Activated T-helper 2 cell treated with anti-CD3 and anti-CD28 coated beads, Interferon-gamma antibody, Interleukin-2, Interleukin-4, amounts not matched to agents 10 μg/mL and 5 μg/mL and 100 μg/mL, durations not matched to agents 14 hours and 24 hours and 36 hours (primary cell): ENCODE measurements at regions not wholly inside any gene's neighbourhood (a gene's known extent, or its start where the extent isn't known, plus 50 kb on each side); places are given as distances from the start of the nearest gene placed in this dataset.

Source experiments
- DNase-seq: peaks from one replicate; pipeline ENCODE4 v3.0.0; 2021; ENCODE audit warnings: low spot score
- H3K27ac Mint-ChIP-seq: one replicate; pipeline ENCODE4 v1.8.0; 2021; ENCODE audit warnings: mixed read lengths
- H3K27me3 Mint-ChIP-seq: one replicate; pipeline ENCODE4 v1.8.0; 2021; ENCODE audit warnings: low read depth, mixed read lengths
- H3K36me3 Mint-ChIP-seq: one replicate; pipeline ENCODE4 v1.8.0; 2021; ENCODE audit warnings: low read depth, mixed read lengths
- H3K4me1 Mint-ChIP-seq: one replicate; pipeline ENCODE4 v1.8.0; 2021; ENCODE audit warnings: low read depth, mixed read lengths
- H3K4me3 Mint-ChIP-seq: one replicate; pipeline ENCODE4 v1.8.0; 2021; ENCODE audit warnings: low read depth, mild to moderate bottlenecking, moderate library complexity, mixed read lengths
- H3K9me3 Mint-ChIP-seq: one replicate; pipeline ENCODE4 v1.8.0; 2021; ENCODE audit warnings: mixed read lengths
- intact Hi-C: fragments of 100-400 bp; cut with micrococcal nuclease; formaldehyde crosslinking; loops from one replicate; pipeline ENCODE4 v1.15.1; 2023

DNA sequence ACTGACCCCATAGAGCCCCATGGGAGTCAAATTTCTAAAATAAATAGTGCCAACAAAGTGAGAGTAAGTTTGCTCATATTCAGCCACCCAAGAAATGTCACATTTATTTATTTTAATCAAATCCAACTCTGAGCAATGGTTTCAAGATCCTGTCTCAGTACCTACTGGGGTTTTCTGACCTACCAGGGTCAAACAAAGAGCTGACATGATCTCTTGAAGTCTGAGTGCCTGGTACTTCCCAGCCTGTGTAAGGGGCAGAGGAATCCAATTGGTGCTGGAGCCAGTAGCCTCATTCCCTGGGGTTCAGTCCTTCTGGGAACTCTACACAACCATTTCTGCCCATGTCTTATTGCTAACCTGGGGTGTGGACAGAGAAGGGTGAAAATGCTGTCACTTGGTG, 104.6 kb upstream of the SERP2 start:
- Mint-ChIP-seq H3K27ac (no peak overlapping the region), H3K4me3 (no peak overlapping the region), H3K36me3 (no peaks in the 10 kb centered on the region), H3K27me3 (peaks cover 49% of the 10 kb centered on the region), H3K9me3 (no peaks in the 10 kb centered on the region), H3K4me1 (peaks cover 15% of the 10 kb centered on the region)
- no peak for DNase-seq
- intact Hi-C loops, result no loop called here

DNA sequence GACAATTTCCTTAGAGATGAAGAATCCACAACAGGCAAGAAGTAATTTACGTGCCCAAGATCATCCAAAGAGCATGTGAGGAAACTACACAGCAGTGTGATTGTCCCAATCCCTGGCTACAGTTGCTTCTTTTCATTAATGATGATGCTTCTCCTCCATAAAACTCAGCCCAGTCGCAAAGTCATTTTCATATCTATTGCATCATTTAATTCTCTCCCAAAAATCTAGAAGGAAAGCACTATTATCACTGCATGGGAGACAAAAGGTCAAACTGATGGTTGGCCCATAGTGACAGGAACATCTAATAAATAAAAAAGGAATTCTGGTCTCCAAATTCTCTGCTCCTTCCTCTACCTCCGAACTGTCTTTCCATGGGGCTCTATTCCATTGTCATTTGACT, 103.5 kb upstream of the SERP2 start:
- H3K9me3 Mint-ChIP-seq, result no peaks in the 10 kb centered on the region
- intact Hi-C loops, result no loop called here
- H3K36me3 Mint-ChIP-seq, result peaks cover 9% of the 10 kb centered on the region
- peaks cover 45% of the 10 kb centered on the region for H3K27me3 Mint-ChIP-seq
- peaks cover 26% of the 10 kb centered on the region for H3K4me1 Mint-ChIP-seq
- H3K4me3 Mint-ChIP-seq, result no peak overlapping the region
- DNase-seq, result no peak
- no peak overlapping the region for H3K27ac Mint-ChIP-seq

DNA sequence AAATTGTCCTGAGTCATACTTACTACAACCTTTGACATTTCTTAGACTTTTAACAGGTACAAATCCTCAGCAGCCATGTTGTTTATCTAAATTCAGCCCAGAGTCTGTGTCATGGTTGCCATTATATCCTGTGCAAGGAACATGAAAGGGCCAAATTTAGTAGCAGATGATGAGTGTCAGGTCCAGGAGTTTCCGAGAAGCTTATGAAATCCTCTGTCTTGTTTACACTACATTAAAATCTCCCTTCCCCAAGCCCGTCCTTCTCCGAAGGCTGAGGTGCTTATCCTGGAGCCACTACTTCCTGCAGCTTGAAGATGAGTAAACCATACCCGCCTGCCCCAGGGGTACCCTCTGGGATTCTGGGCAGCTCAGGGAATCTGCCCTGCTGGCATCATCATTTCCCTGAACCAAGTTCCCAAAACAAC, 102.6 kb upstream of the SERP2 start:
- H3K4me3 Mint-ChIP-seq, result no peak overlapping the region
- H3K36me3 Mint-ChIP-seq, result peaks cover 12% of the 10 kb centered on the region
- intact Hi-C loops, result no loop called here
- H3K27me3 Mint-ChIP-seq, result peaks cover 39% of the 10 kb centered on the region
- peaks cover 8% of the 10 kb centered on the region for H3K9me3 Mint-ChIP-seq
- H3K27ac Mint-ChIP-seq, result no peak overlapping the region
- peaks cover 30% of the 10 kb centered on the region for H3K4me1 Mint-ChIP-seq
- no peak for DNase-seq

DNA sequence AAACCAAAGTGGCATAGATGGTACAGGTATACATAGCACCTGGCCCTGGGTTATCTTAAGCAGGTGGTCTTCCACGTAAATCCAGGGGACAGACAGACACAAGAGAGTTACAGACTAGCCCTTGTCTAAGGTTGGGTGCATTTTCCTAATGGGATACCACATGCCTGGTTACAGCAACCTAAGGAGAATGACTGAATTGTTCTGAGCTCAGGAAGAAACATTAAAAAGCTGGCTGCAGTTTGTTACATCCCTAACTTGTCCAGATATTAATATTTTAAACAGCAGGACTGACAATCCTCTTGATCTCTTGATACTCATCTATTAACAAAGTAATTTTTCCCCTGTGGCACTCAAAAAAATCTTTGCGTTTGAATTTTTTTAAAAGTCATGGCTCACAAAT, 102.2 kb upstream of the SERP2 start:
- Mint-ChIP-seq H3K27ac (no peak overlapping the region), H3K4me3 (no peak overlapping the region), H3K4me1 (peaks cover 30% of the 10 kb centered on the region), H3K27me3 (peaks cover 39% of the 10 kb centered on the region), H3K9me3 (peaks cover 8% of the 10 kb centered on the region), H3K36me3 (peaks cover 12% of the 10 kb centered on the region)
- no peak for DNase-seq
- intact Hi-C loops, result no loop called here

DNA sequence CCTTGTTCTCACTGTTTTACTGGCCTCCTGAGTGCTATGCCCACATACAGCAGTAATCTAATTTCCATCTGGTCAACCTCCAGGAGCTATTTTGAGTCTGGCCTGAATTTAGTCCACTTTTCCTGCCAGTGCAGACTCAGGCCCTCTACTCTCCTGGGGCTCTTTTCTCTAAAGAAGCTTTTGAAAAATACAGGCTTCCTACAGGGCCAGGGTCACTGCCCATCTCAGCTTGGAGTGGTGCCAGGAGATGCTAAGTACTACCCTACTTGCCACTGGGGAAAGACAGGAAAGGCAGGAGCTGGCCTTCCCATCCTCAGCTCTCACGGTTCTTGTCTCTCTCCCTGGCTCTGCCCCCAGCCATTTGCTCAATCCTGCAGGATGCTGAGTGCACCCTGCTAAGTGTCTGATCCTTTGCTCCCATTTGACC, 101.7 kb upstream of the SERP2 start:
- peaks cover 8% of the 10 kb centered on the region for H3K9me3 Mint-ChIP-seq
- no peak overlapping the region for H3K27ac Mint-ChIP-seq
- DNase-seq, result no peak
- H3K36me3 Mint-ChIP-seq, result peaks cover 12% of the 10 kb centered on the region
- H3K4me1 Mint-ChIP-seq, result peaks cover 30% of the 10 kb centered on the region
- peaks cover 35% of the 10 kb centered on the region for H3K27me3 Mint-ChIP-seq
- H3K4me3 Mint-ChIP-seq, result no peak overlapping the region
- intact Hi-C loops, result no loop called here

DNA sequence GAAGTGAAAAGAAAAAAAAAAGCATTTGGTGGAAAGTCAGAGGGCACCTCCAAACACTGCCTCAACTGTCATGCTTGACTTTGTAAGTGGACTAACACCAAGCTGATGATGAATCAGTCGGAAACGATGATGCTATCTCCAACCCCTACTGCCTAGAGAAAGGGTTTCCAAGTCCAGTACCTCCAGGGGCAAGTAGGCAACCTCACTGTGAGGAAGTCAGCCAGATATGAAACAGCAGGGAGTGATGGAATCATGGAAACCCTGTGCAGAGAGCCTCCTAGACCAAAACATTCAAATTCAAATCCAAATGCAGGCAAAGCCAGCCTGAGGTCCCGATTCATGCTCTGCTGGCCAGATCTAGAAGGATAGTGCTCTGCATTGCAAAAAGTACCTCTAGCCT, 100.9 kb upstream of the SERP2 start:
- peaks cover 12% of the 10 kb centered on the region for H3K36me3 Mint-ChIP-seq
- H3K27me3 Mint-ChIP-seq, result peaks cover 30% of the 10 kb centered on the region
- H3K4me1 Mint-ChIP-seq, result peaks cover 30% of the 10 kb centered on the region
- peaks cover 8% of the 10 kb centered on the region for H3K9me3 Mint-ChIP-seq
- no peak overlapping the region for H3K4me3 Mint-ChIP-seq
- intact Hi-C loops, result no loop called here
- no peak for DNase-seq
- no peak overlapping the region for H3K27ac Mint-ChIP-seq

DNA sequence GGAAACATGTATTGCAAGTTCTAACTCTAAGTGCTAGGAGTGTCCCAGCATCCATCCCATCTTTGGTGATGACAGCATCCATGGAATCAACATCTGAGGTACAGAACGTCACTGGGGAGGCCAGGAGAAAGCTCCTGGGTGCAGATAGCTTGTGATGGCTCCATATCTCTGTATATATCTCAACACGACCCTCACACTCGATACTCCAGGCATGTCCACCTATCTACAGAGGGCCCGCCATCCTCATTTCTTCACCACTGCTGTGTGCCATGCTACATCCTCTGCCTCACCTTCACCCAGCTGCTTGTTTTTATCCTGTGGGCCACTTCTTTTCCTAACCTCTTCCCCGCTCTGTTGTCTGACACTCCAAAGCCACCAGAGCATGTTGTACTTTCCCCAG, 100.4 kb upstream of the SERP2 start:
- Mint-ChIP-seq H3K36me3 (peaks cover 12% of the 10 kb centered on the region), H3K4me3 (no peak overlapping the region), H3K27ac (no peak overlapping the region), H3K9me3 (peaks cover 8% of the 10 kb centered on the region), H3K27me3 (peaks cover 25% of the 10 kb centered on the region), H3K4me1 (peaks cover 30% of the 10 kb centered on the region)
- no peak for DNase-seq
- intact Hi-C loops, result no loop called here

DNA sequence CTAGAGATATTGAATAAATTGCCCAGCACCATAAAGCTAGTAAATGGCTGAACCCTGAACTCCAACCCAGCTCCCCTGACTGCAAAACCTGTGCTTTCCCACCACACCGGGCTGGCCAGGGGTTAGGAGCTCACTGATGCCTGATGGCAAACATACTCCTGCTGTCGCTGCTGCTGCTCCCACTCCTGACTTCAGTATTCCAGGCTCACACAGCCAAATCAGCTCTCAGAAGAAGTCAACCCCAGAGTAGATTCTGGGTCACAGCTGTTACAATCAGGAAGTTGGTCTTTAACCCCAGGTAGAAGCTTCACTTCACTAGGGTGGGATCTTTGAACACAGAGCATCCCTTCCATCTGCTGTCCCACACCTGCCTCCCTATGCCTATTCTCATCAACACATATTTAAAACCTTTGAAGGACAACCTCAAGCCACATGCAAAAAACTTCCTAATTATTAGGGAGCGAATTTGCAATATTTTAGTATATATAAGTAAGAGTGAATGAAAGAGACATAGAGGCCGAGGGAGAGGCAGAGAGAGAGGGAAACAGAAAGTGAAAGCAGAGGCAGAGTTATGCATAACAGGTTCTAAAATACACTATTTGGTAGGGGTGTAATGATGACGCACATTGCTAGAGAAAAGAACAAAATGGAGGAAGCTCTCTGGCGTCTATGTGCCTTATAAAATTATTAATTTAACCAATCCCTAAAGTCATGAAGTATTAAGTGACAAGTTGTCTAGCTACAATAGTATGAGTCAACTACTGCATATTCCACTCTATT, 99.4 kb upstream of the SERP2 start:
- peaks cover 12% of the 10 kb centered on the region for H3K36me3 Mint-ChIP-seq
- peaks cover 30% of the 10 kb centered on the region for H3K4me1 Mint-ChIP-seq
- peak overlapping the region; percentile 46 for H3K4me3 Mint-ChIP-seq
- DNase-seq, result no peak
- peaks cover 8% of the 10 kb centered on the region for H3K9me3 Mint-ChIP-seq
- peaks cover 21% of the 10 kb centered on the region for H3K27me3 Mint-ChIP-seq
- intact Hi-C loops, result loop anchor here (1.0 kb wide), 1 partner anchor 15 kb away; no protein-coding TSS in a partner anchor
- H3K27ac Mint-ChIP-seq, result peak overlapping the region; percentile 73

DNA sequence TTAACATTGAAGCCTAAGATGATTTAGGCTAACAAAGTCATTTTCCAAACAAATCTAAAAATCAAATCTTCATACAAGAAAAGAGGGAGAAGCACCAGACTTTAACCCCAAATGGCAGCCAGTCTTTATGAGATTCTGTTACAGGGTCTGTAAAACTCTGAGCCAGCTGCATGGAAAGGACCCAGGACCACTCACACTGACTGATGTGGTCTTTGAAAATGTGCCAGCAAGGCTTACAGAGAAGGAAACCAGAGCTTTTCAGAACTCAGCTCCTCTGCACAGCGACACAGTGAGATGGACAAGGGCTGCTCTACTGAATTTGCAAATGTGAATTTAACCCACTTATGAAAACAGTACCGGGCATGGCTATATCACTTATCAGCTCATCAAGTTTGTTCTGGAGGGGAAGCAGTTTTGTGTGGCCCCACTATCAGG, 98.8 kb upstream of the SERP2 start:
- peak overlapping the region; percentile 46 for H3K4me3 Mint-ChIP-seq
- H3K27me3 Mint-ChIP-seq, result peaks cover 16% of the 10 kb centered on the region
- peaks cover 30% of the 10 kb centered on the region for H3K4me1 Mint-ChIP-seq
- peaks cover 12% of the 10 kb centered on the region for H3K36me3 Mint-ChIP-seq
- no peak for DNase-seq
- peak overlapping the region; percentile 73 for H3K27ac Mint-ChIP-seq
- intact Hi-C loops, result loop anchor here (1.0 kb wide), 1 partner anchor 15 kb away; no protein-coding TSS in a partner anchor
- H3K9me3 Mint-ChIP-seq, result peaks cover 8% of the 10 kb centered on the region

DNA sequence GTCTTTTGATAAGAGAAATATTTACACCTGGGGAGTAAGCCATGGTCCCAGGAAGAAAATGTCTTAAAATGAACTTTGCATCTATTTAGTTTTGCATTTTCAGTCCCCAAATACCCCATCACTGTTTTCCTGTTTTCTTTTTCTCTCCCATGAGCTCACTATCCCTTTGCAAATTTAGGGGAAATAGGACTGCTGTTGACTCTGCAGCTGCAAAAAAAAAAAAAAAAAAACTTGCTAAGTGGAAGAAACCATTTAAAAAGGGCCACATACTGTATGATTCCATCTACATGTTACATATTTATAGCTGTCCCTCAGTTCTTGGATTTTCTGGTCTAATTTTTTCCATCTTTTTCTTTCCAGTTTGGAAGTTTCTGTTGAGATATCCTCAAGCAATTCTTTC, 98.2 kb upstream of the SERP2 start:
- Mint-ChIP-seq H3K4me1 (peaks cover 30% of the 10 kb centered on the region), H3K27me3 (peaks cover 14% of the 10 kb centered on the region), H3K36me3 (peaks cover 12% of the 10 kb centered on the region), H3K4me3 (no peak overlapping the region), H3K9me3 (peaks cover 8% of the 10 kb centered on the region), H3K27ac (no peak overlapping the region)
- intact Hi-C loops, result no loop called here
- no peak for DNase-seq

DNA sequence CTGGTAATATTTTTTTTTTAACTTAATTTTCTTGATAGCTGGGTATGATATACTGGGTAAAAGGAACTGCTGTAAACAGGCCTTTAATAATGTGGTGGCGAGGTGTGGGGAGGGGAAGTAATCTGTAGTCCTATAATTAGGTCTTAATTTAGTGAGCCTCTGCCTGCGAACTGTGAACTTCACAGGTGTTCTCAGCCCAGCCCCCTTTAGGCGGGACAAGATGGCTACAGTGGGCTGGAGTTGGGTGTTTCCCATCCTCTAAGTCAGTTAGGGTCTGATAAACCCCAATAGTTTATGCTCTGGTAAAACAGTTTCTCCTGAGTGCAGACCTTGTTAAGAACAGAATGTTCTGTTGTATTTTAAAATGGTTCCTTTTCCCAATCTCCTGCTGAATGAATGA, 97.6 kb upstream of the SERP2 start:
- Mint-ChIP-seq H3K27me3 (peaks cover 11% of the 10 kb centered on the region), H3K9me3 (peaks cover 8% of the 10 kb centered on the region), H3K36me3 (peaks cover 12% of the 10 kb centered on the region), H3K4me3 (no peak overlapping the region), H3K4me1 (peaks cover 27% of the 10 kb centered on the region), H3K27ac (no peak overlapping the region)
- DNase-seq, result no peak
- intact Hi-C loops, result no loop called here

DNA sequence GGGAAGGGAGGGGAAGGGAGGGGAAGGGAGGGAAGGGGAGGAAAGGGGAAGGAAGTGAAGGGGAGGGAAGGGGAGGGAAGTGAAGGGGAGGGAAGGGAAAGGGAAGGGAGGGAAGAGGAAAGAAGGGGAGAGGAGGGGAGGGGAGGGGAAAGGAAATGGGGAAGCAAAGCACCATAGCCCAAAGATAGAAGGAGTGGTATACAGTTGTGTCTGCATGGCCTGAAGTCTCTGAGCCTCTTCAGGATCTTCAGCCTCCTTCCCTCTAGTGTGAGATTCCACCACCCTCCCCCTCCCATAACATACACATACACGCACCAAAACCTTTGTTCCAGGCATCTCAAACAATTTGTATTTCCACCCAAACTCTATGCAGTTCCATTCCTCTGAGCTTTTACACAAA, 96.2 kb upstream of the SERP2 start:
- Mint-ChIP-seq H3K36me3 (peaks cover 12% of the 10 kb centered on the region), H3K27me3 (peaks cover 12% of the 10 kb centered on the region), H3K27ac (no peak overlapping the region), H3K4me1 (peaks cover 23% of the 10 kb centered on the region), H3K4me3 (no peak overlapping the region), H3K9me3 (peaks cover 8% of the 10 kb centered on the region)
- intact Hi-C loops, result no loop called here
- no peak for DNase-seq

DNA sequence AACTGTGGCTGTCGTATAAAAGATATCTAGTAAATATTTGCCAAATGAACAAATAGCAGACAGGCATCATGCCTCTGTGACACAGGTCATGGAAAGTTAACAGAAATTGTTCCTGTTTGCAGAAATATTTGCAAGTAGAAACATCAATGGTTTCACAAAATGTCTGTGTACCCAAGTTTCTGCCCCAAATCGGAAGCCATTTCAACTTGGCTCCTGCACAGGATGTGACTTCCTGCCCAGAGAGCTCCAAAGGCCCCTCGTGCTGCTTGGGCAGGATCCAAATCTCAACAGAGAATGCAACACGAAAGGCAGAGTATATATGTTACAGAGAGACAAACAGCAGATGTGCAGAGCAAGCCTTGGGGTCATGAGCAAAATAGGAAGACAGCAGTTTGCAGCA, 95.5 kb upstream of the SERP2 start:
- Mint-ChIP-seq H3K4me3 (no peak overlapping the region), H3K4me1 (peaks cover 20% of the 10 kb centered on the region), H3K9me3 (peaks cover 8% of the 10 kb centered on the region), H3K36me3 (peaks cover 12% of the 10 kb centered on the region), H3K27ac (no peak overlapping the region), H3K27me3 (peaks cover 18% of the 10 kb centered on the region)
- intact Hi-C loops, result no loop called here
- DNase-seq, result no peak
